Ureter (tissue), 1 donor: ENCODE measurements at regions not wholly inside any gene's neighbourhood (a gene's known extent, or its start where the extent isn't known, plus 50 kb on each side); places are given as distances from the start of the nearest gene placed in this dataset.

ENCODE experiments used
- DNase-seq: peaks from one replicate; pipeline ENCODE4 v3.0.0-alpha.2; 2020; ENCODE audit warnings: low spot score
- donor health status: DM: yes; HTN: yes; CAD: no.

DNA sequence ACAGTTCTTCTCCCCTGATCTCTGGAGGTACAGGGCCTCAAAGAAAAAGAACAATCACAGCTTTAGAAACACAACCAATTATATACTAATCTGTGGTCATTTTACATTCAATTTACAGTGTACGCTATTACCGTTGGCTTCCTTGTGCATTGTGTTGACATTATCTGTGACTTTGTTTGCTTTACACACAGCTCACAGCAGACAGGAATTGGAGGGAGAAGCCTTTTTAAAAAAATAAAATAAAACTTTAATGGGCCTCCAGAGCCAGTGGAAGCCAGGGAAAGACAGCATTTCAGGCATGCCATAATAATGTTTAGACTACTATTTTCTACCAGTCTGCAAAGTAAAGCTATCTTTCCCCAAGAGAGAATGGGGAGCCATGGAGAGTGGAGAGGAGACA lies 179.0 kb upstream of the ADO start:
- DNase-seq: no peak

DNA sequence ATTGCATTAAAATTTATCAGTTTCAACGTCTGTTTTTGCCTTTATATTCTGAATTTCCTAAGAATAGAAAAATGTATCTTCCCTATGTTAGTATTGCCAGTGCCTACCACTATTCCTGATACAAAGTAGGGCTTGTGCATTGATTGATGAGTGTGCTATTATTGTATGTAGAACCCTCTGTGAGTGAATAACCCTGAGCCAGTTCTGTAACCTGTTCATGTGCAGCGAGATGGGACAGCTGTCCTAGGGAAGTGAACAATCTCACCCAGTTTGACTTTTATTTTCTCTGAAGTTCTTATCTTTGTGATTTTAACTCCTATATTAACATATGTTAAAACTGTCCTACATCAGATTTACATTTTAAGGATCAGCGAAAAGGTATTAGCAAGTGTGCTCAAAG lies 178.4 kb upstream of the ADO start:
- no peak for DNase-seq

DNA sequence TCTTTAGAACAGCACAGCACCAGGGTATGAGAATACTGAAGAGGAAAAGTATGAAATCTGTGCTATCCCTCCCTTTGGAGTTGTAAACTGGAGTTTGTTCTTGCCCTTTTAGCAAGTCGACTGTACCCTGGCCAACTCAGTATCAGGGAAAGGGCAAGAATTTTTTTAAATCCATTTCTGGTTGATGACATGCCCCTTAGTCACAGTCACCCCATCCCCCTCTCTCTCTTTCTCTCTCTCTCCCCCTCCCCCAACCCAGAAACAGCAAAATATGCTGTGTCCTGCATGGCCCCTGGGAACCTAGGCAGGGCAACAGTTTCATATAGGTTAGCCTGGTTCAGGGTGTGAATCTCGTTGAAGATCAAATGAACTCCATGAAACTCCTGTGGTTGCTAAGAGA lies 177.7 kb upstream of the ADO start:
- DNase-seq: no peak

DNA sequence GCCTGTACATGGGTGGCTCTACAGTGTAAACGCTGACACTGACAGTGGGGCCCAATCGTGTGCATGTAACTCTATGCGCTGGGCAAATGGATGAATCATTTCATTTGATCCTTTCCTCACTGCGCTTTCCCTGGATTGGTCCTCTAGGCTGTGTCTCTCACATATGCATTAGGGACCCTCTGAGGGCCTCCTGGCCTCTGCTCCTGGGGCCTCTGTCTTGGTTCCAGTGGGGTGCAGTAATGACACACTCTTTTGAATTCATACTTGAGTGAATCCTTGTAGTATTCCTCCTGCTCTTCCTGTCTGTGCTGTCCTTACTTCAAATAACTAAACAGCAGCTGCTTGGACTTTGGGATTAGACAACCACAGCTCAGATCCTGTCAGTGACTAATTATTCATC lies 176.5 kb upstream of the ADO start:
- no peak for DNase-seq

DNA sequence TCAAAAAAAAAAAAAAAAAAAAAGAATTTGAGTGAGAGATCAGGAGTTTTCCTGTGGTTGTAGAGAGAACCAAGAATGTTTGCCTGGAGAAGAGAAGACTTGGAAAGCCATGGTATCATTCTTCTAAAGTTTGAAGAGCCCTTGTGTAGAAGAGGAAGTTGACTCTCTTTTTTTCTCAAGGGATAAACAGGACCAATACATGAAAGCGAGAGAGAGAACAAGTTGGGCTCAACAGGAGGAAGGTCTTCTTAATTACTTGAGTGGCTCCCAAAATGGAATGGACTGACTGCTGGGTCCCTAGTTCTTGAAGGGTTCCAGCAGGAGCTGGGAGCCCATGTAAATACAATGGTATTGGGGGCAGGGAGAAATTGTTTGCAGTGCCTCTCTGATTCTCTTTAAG lies 173.3 kb upstream of the ADO start:
- no peak for DNase-seq

DNA sequence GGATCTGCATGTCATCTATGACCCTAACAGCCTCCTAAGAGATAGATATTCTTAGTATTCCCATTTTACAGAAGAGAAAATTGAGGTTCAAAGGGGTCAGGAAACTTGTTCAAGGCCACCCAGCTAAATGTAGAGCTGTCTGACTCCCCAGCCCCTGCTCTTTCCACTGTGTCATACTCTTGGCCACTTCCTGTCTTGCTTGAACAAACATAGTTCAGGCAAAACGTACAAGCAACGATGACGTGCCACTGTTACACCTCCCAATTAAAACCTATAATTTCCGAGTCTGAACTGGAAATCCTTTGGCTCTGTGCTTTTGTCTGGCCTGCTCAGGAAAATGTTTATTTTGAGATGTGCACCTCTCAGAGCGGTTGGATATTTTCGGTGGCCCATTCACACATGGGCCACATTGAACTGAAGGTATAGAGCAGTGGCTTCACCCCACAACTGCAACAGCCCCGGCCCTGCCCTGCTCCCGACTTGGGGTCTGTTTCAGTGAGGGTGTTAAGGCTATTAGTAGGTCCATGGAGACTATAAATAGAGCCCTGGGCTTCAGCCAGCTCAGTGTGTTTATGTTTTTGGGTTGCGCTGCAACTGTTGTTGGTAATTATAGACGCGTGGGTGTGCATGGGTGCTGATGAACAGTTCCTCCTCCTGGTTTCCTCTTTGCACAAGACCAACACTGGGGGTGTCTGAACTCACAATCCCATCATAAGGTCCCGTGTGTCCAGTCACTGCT lies 172.3 kb upstream of the ADO start:
- DNase-seq: no peak

DNA sequence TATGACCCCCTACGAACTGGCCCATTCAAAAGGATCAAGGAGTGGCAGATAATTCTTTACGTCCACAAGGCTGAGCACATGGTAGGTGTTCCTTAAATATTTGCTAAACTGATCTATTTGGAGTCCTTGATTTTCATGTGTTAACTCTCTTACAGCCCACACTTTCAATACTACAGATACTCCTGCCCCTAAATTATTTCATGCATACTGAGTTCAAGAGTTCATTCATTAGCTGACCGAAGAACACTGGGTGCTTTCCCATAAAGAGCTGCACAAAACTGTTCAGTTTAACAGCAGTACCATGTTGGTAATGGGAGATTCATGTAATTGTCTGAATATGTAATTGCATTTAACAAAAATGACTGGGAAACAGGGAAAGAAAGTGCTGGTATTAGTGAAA lies 170.5 kb upstream of the ADO start:
- DNase-seq: no peak

DNA sequence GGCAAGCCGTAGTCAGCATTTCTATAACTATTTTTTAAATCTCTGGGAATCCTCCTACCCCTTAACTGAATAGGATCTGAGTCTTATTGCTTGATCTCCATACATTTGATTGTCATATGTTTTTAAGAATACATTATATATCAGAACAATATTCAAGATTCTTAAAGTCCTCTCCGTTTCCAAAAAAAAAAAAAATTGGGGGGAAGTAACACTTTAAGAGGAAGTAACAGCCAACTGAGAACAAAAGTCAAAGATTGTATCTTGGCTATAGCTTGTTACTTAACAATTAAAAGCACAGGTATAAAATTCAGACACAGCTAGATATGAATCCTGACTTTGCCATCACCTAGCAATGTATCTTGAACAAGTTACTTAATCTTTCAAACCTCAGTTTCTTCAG lies 169.9 kb upstream of the ADO start:
- no peak for DNase-seq

DNA sequence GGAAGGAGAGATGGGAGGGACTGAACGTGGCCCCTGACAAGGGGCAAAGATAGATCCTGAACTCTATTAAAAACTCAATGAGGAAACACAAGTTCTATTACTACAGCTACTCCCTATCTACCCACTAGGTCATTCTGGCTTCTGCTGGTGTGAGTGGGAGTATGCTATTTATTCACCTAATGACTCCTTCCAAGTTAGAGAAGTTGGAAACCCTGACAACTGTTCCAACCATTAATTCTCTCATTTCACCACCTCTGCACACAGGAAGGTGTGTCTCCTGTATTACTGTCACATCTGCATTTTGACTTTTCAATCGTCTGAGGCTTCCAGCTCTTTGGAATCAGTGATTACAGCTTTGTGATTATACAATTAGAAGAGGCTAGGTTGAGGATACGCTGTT lies 169.4 kb upstream of the ADO start:
- DNase-seq: no peak

DNA sequence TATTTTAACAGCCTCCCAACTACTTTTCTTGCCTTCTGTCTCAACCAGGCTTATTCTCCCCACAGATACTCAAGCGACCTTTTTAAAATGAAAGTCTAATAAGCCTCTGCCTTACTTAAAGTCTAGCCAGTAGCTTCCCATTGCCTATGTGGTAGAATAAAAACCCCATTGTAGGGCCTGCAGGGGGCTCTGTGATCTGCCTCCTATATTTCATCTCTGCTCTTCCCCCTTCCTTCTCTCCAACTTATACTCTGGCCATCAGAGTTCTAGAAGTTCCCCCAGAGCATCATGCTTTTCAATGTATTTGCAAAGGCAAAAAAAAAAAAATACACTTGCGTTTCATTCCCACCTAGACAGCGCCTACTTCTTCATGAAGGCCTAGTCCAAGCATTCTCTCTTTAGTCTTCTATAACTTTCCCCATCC lies 167.7 kb upstream of the ADO start:
- DNase-seq: no peak

DNA sequence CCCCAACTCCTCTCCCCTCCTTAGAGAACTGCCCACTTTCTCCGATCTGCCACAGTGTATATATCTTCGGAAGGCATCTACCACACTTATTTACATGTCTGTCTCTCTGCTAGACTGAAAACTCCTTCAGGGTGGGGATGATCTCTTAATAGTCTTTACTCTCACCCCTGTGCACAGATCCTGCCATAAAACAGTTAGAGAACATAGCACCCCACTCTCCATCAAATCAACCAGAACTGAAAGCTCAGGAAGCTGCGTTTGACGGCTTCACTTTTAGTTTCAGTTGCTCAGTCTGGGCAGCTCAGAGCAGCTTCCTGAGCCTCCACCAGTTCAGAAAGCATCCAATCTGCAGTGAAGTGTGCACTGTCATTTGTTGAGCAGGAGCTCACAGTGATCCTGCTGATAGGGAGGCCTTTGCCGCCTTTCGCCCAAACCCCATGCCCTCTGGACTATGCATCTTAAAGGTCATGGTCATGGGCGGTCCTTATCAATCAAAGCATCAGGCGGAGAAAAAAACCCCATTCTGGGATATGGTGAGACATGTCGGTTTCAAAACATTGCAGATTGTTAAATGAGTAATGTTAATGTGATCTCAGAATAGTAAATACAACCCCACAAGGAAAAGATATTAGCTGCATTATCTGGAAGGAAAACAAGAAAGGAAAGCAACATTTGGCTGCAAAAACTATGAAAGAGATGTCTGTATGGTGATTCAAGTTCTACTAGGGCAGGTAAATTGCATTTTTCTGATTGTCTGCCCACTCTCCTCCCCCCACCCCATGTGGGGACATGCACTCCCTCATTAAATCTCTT lies 167.1 kb upstream of the ADO start:
- no peak for DNase-seq

DNA sequence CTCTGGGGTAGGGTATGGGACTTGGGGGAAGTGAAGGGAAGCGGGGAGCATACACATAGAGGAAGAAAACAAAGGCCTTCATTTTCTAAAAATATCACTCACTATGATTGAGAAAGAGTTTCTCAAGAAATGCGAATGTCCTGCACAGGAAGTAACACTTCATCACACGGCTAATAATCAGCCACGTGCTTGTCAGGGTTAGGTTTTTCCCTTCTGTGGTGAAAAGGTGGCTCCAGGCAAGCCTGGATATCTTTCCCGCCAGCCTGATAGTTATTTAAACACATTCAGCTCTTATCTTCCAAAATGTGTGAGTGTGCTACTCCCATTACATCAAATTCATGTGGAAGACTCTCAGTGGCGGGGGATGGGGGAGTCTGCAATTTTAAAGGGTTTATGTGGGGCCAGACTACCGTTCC lies 166.4 kb upstream of the ADO start:
- DNase-seq: no peak

DNA sequence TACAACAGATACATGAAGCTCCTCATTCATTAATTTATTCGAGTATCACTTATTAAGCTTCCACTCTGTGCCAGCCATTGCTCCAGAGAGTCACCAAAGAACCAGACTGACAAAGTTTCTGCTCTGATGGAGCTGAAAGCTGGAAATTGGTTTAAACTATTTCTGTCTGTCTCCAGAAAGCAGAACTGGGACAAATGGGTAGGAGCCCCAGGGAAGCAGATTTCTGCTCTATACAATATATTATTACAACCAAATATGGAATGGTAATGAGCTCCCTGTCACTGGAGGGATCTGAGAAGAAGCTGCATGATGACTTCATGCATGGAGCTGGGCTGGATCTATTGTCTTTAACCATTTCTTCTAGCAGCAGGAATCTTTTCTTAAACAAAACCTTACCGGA lies 165.4 kb upstream of the ADO start:
- DNase-seq: no peak

DNA sequence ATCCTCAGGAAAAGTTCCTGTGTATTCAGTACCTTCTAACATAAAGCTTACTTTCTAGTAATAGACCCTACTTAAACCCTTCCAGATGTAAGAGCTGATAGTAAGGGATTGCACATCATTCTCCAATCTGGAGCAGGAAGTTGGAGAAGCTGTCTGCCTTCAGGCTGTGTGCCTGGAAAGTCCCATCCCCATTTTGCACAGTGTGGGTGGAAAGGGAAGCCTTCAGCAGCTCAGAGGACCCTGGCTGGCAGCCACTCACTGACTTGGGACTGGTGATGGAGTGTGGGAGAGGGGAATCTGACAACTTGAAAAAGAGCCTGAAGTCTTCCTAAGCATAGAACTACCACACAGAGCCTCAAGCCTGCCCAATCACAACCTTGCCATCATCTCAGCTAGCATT lies 164.1 kb upstream of the ADO start:
- no peak for DNase-seq

DNA sequence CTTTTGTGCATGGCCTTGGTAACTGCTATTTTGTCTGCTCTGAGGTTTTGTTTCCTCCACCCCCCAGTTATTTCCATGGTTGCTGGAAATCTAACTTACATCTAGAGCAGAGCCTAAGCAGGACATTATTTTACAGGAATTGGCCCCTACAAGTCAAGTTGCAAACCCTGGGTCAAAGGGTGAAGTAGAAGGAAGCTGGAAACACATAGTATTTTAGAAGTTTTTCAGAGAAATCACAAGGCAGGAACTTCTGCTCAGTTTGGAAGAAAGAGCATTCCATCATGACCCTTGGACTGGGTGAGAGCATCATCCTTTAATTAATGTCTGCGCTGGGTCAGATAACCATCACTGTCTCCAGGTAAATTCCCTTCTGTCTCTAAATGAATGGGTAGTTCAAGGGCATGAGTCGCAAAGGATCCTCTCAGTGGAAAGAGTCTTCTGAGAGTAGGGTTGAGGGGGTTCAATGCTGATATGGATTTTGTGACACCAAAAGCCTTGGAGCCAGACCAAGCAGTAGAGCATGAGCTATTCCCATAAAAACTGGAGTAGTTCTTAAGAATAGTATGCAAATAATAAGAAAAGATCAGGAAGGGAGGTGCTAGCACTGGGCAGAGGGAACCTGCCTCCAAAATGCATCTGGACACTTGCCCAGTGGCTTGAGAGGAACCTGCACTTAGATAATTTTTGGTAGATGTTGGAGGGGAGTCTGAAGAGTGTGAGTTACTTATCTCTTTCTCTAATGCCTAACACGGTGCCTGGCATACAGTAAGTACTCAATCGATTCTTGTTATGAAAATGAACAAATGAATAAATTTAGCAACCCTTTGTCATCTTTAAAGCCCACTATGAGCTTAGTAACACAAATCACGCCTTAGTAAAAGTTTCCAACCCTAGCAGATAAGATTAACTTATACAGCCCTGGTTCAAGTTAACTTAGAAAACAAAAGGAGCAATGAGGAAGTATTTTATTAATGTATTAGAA lies 160.6 kb upstream of the ADO start:
- DNase-seq: no peak

DNA sequence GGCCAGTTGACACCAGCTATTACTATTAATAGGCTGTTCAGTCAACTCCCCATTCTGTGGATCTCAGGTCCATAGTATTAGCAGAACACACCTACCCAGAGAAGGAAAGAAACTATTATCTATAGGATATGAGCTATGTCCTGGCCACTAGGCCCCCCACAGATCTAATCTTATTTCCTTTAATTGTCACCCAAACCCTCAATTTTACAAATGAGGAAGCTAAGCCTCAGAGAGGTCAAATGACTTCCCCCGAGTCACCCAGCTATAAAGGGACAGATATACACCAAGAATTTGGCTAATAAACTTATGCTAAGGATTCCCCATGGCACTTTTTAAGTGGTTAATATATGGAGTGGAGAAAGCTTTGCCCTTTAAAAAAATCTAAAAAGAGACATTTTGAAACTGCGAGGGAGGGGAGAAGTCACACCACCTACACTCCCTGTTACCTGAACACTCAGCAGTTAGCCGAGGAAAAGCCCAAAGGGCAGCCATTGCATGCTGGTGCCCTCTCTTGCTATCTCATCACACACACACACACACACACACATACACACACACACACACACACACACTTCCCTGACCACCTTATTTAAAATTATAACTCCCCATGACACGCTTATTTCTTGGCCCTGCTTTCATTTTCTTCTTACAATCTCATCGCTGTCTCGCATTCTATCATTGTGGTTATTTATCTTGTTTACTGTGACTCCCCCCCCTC lies 157.0 kb upstream of the ADO start:
- no peak for DNase-seq

DNA sequence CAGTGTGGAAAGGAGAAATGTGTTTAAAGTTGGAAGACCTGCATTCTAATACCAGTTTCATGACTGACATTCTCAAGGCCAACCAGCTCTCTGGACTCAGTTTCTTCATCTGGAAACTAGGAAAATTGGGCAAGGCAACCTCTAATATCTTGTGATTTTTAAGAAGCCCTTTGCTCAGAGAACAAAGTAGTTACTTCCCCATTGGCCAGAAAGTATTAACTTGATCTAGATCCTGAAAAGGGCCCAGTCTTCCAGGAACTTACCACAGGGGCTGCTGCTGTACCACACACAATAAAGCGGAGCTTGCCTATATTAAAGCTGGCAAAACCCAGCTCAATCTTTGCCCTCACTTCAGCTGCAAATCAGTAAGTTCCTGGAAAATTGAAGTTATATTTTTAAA lies 155.6 kb upstream of the ADO start:
- no peak for DNase-seq

DNA sequence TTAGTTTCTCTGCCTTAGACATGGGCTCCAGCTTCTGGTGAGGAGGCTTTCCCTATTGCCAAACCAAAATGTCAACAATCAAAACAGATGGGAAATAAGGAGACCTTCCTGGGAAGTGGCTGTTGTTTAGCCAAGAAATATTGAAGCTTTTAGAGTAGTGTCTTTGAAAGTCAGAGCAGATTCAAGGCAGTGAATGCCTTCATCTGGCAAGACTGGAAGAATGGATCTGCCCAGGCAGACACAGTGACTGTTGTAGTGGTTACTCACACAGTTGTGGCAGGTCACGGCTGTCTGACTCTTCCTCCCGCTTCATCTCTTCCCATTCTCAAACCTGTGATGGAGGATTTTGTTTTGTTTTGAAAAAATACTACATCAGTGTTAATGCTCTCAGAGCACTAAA lies 154.1 kb upstream of the ADO start:
- DNase-seq: no peak

DNA sequence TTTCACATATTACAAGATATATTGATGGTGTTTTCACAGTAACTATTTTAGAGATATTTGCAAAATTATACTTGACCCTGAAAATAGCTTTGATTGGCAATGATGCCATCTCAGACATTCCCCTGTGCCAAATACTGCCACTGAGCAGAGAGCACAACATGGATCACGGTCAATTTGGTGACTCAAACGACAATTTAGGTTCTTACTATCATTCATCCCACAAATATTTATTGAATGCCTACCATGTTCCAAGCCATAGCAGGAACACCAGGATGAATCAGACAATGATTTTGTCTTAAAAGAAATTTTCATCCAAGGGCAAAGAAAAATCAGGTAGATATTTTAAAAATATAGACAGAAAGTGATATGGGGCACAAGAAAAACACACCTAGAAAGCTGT lies 153.2 kb upstream of the ADO start:
- no peak for DNase-seq

DNA sequence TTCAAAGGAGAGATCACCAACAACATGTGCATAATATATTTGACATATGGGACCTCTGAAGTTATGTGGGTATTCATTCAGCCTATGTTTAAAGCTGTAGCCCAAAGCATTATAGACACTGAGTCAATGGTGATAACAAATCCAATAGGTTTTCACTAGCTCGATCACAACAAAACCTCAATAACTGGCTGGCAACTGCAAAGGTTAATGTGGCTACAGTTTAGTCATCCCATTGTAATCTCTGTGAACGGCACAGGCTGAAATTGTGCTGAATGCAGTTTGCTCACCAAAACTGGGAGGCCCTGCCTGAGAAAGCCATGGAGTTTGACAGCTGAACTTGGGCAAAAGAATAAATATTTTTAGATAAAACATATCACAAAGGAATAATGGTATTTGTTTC lies 152.4 kb upstream of the ADO start:
- DNase-seq: no peak

DNA sequence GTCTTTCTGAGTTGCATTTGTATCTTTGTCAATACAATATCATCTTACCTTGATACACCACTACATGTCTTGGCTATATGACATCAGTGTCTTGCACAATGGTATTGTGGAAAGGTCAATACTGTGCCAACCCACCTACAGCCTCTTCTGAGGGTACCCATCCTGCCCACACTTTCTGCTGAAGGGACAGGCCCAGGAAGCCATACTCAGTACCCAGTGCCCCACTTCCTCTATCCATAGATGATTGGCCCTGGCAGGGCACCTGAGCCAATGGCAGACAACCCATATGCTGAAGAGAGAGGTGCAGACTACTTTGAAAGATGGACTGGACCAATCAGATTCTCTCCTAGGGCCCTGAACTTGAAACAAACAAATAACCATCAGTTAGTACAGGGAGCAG lies 152.0 kb upstream of the ADO start:
- no peak for DNase-seq

DNA sequence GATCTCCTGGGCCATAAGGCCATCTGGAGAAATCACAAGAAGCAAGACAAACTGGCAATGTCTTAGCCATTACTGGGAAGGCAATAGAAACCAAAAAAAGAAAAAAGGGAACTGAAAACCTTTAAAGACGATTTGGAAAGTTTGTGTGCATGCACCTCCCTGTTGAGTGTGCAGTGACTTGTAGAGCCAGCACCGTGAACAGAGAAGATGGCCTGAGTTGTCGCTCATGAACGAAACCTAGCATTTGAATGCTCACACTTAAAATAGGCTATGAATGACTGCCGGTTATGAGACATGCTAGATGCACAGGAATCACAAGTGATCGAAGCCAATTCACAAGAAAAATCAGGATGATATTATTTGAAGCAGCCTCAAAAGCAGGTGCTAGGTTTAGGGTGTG lies 151.3 kb upstream of the ADO start:
- no peak for DNase-seq
